H1 (cell line): ENCODE measurements at regions not wholly inside any gene's neighbourhood (a gene's known extent, or its start where the extent isn't known, plus 50 kb on each side); places are given as distances from the start of the nearest gene placed in this dataset.

Experiments
- CTCF ChIA-PET: fragments of 300-600 bp; sonication (Branson Sonifier 250); formaldehyde crosslinking; loops from one replicate; lab custom pipeline; 2021; ENCODE audit not compliant: partially characterized antibody; lab: Charles Lee
- POLR2A ChIA-PET: fragments of 300-600 bp; sonication (Branson Sonifier 250); formaldehyde crosslinking; loops from one replicate; lab custom pipeline; 2021; ENCODE audit warnings: inconsistent platforms; ENCODE audit not compliant: partially characterized antibody; lab: Charles Lee
- DNase-seq, 2 experiments: peaks; one replicate each; pipeline versions ENCODE4 v3.0.0 to v3.0.0-alpha.2; 2010 to 2022; ENCODE audit warnings: low spot score in 2 of 2, low read depth in 1 of 2, mixed read lengths in 1 of 2
- FAIRE-seq: peaks from 2 replicates; lab custom pipeline; 2011; peaks lifted over from hg19 to GRCh38; lab: Jason Lieb, UNC
- H2AFZ ChIP-seq: 2 replicates; pipeline ENCODE4 v1.8.1; 2012; ENCODE audit warnings: low read length, inconsistent platforms
- H2AK5ac ChIP-seq: 2 replicates; pipeline ENCODE4 v1.6.1; 2013; ENCODE audit warnings: low read depth, low read length
- H2BK120ac ChIP-seq: replicated peaks from 2 replicates; pipeline ENCODE3; 2013; ENCODE audit warnings: low read depth, low read length, inconsistent platforms
- H2BK12ac ChIP-seq: 2 replicates; pipeline ENCODE4 v1.6.1; 2013; ENCODE audit warnings: low read depth, low read length
- H2BK15ac ChIP-seq: 2 replicates; pipeline ENCODE4 v1.6.1; 2013; ENCODE audit warnings: low read length
- H2BK20ac ChIP-seq: 2 replicates; pipeline ENCODE4 v1.6.1; 2013; ENCODE audit warnings: low read length
- H2BK5ac ChIP-seq: 2 replicates; pipeline ENCODE4 v1.6.1; 2013; ENCODE audit warnings: low read depth, low read length
- H3K14ac ChIP-seq: 2 replicates; pipeline ENCODE4 v1.6.1; 2013; ENCODE audit warnings: inconsistent platforms; ENCODE audit not compliant: insufficient read length
- H3K18ac ChIP-seq: 2 replicates; pipeline ENCODE4 v1.6.1; 2013; ENCODE audit warnings: low read length; ENCODE audit errors: extremely low read depth
- H3K23ac ChIP-seq: 2 replicates; pipeline ENCODE4 v1.6.1; 2013; ENCODE audit warnings: inconsistent platforms; ENCODE audit not compliant: insufficient read length
- H3K23me2 ChIP-seq: 2 replicates; pipeline ENCODE4 v1.6.1; 2013; ENCODE audit warnings: low read depth, low read length
- H3K27ac ChIP-seq: 2 replicates; pipeline ENCODE4 v1.6.1; 2011; ENCODE audit warnings: low read depth, low read length, inconsistent platforms
- H3K27me3 ChIP-seq, 4 experiments: replicated peaks in 1 of 4; 1 replicate in 1 of 4; 2 replicates in 3 of 4; pipeline versions ENCODE4 v1.6.1 to v1.8.1; 2011 to 2013; ENCODE audit warnings: low read length in 3 of 4, mild to moderate bottlenecking in 3 of 4, inconsistent platforms in 2 of 4, mixed read lengths in 2 of 4, moderate library complexity in 1 of 4; ENCODE audit not compliant: control insufficient read depth in 3 of 4, insufficient read depth in 3 of 4; ENCODE audit errors: extremely low read depth in 1 of 4
- H3K36me3 ChIP-seq, 4 experiments: 2 replicates each; pipeline versions ENCODE4 v1.6.1 to v1.8.1; 2011 to 2013; ENCODE audit warnings: mild to moderate bottlenecking in 4 of 4, low read length in 3 of 4, moderate library complexity in 2 of 4, control low read depth in 1 of 4, inconsistent platforms in 1 of 4; ENCODE audit not compliant: insufficient read depth in 4 of 4, control insufficient read depth in 2 of 4
- H3K4ac ChIP-seq: replicated peaks from 2 replicates; pipeline ENCODE3; 2013; ENCODE audit warnings: low read length, low read depth, mixed read lengths, inconsistent platforms; ENCODE audit not compliant: insufficient read length
- H3K4me1 ChIP-seq, 4 experiments: replicated peaks in 1 of 4; 1 replicate in 1 of 4; 2 replicates in 3 of 4; pipeline versions ENCODE4 v1.6.1 to v1.8.1; 2011 to 2013; ENCODE audit warnings: low read length in 3 of 4, inconsistent platforms in 2 of 4, mixed read lengths in 1 of 4; ENCODE audit not compliant: insufficient read depth in 4 of 4, control insufficient read depth in 3 of 4
- H3K4me2 ChIP-seq, 2 experiments: 2 replicates each; pipeline versions ENCODE4 v1.6.1 to v1.8.1; 2011 to 2013; ENCODE audit warnings: low read depth in 2 of 2, low read length in 2 of 2, control low read depth in 1 of 2, inconsistent platforms in 1 of 2, mild to moderate bottlenecking in 1 of 2; ENCODE audit not compliant: insufficient read depth in 1 of 2
- H3K4me3 ChIP-seq, 4 experiments: fragments of 200-600, 300-600 bp in 1 of 4; sonication (generic), shearing (Covaris generic), sonication (Bioruptor Twin) in 1 of 4; 2 replicates each; pipeline versions ENCODE4 v1.5.1 to v1.8.1; 2011 to 2016; ENCODE audit warnings: low read length in 4 of 4, low read depth in 3 of 4, control low read depth in 2 of 4, inconsistent platforms in 2 of 4, mild to moderate bottlenecking in 2 of 4, mixed read lengths in 1 of 4, moderate library complexity in 1 of 4; ENCODE audit not compliant: insufficient read depth in 2 of 4; ENCODE audit errors: extremely low read depth in 1 of 4
- H3K56ac ChIP-seq: replicated peaks from 2 replicates; pipeline ENCODE3; 2013; ENCODE audit warnings: low read depth, mild to moderate bottlenecking, mixed read lengths, low read length, inconsistent platforms; ENCODE audit not compliant: insufficient read length
- H3K79me1 ChIP-seq: 2 replicates; pipeline ENCODE4 v1.6.1; 2013; ENCODE audit warnings: low read depth, low read length, control low read depth
- H3K79me2 ChIP-seq, 2 experiments: 2 replicates each; pipeline versions ENCODE4 v1.6.1 to v1.8.1; 2012 to 2013; ENCODE audit warnings: low read length in 2 of 2, mild to moderate bottlenecking in 2 of 2, inconsistent platforms in 1 of 2; ENCODE audit not compliant: insufficient read depth in 2 of 2, control insufficient read depth in 1 of 2
- H3K9ac ChIP-seq, 4 experiments: replicated peaks in 1 of 4; 1 replicate in 1 of 4; 2 replicates in 3 of 4; pipeline versions ENCODE4 v1.6.1 to v1.8.1; 2011 to 2013; ENCODE audit warnings: low read depth in 3 of 4, low read length in 3 of 4, control low read depth in 2 of 4, mild to moderate bottlenecking in 2 of 4, moderate library complexity in 2 of 4, inconsistent platforms in 1 of 4; ENCODE audit errors: extremely low read depth in 1 of 4
- H3K9me3 ChIP-seq, 2 experiments: 2 replicates each; pipeline versions ENCODE4 v1.6.1 to v1.8.1; 2012 to 2013; ENCODE audit warnings: mild to moderate bottlenecking in 2 of 2, moderate library complexity in 2 of 2, control low read depth in 1 of 2, inconsistent platforms in 1 of 2, low read depth in 1 of 2, low read length in 1 of 2, mixed read lengths in 1 of 2; ENCODE audit not compliant: insufficient read depth in 2 of 2
- H4K20me1 ChIP-seq, 2 experiments: replicated peaks in 1 of 2; 2 replicates each; pipeline versions ENCODE3 to v1.8.1; 2011 to 2013; ENCODE audit warnings: inconsistent platforms in 2 of 2, low read length in 2 of 2, mild to moderate bottlenecking in 1 of 2; ENCODE audit not compliant: insufficient read depth in 2 of 2, control insufficient read depth in 1 of 2
- H4K5ac ChIP-seq: 2 replicates; pipeline ENCODE4 v1.6.1; 2013; ENCODE audit warnings: low read length, low read depth, mixed read lengths, inconsistent platforms; ENCODE audit not compliant: insufficient read length
- H4K8ac ChIP-seq: 2 replicates; pipeline ENCODE4 v1.8.0; 2013; ENCODE audit warnings: mild to moderate bottlenecking, moderate library complexity, low read length, inconsistent platforms; ENCODE audit not compliant: insufficient read depth; ENCODE audit errors: extremely low read depth
- H4K91ac ChIP-seq: replicated peaks from 2 replicates; pipeline ENCODE3; 2013; ENCODE audit warnings: low read length, mixed read lengths, inconsistent platforms; ENCODE audit not compliant: insufficient read length
- ATF3 ChIP-seq: IDR thresholded peaks from 2 replicates; pipeline ENCODE4 v1.6.1; 2011; ENCODE audit warnings: low read depth, mild to moderate bottlenecking, low read length; ENCODE audit not compliant: insufficient read depth
- BCL11A ChIP-seq, 2 experiments: IDR thresholded peaks; one replicate each; pipeline ENCODE4 v1.6.1; 2011; ENCODE audit warnings: low read depth in 2 of 2, low read length in 2 of 2, mild to moderate bottlenecking in 2 of 2
- CEBPB ChIP-seq: IDR thresholded peaks from 2 replicates; pipeline ENCODE4 v1.6.1; 2012; ENCODE audit warnings: low read depth, low read length
- CREB1 ChIP-seq: IDR thresholded peaks from 2 replicates; pipeline ENCODE4 v1.6.1; 2012; ENCODE audit warnings: inconsistent platforms
- CTCF ChIP-seq, 3 experiments: IDR thresholded peaks; 1 replicate in 2 of 3; 2 replicates in 1 of 3; pipeline versions ENCODE4 v1.5.1 to v1.6.1; 2011; ENCODE audit warnings: low read length in 3 of 3, mild to moderate bottlenecking in 3 of 3, inconsistent platforms in 2 of 3, low read depth in 1 of 3, moderate library complexity in 1 of 3; ENCODE audit not compliant: insufficient read depth in 1 of 3; ENCODE audit errors: control extremely low read depth in 1 of 3
- EP300 ChIP-seq, 2 experiments: IDR thresholded peaks; 1 replicate in 1 of 2; 2 replicates in 1 of 2; pipeline ENCODE4 v1.6.1; 2011 to 2012; ENCODE audit warnings: low read depth in 2 of 2, low read length in 2 of 2, mild to moderate bottlenecking in 2 of 2, borderline replicate concordance in 1 of 2, inconsistent platforms in 1 of 2, moderate library complexity in 1 of 2
- KDM5A ChIP-seq: fragments of 200-600 bp; IDR thresholded peaks from 2 replicates; pipeline ENCODE4 v1.7.1; 2012; ENCODE audit warnings: mild to moderate bottlenecking, low read length, inconsistent platforms, mixed read lengths
- POLR2AphosphoS5 ChIP-seq: IDR thresholded peaks from 2 replicates; pipeline ENCODE4 v1.6.1; 2011; ENCODE audit warnings: low read depth, low read length
- POU5F1 ChIP-seq: IDR thresholded peaks from 2 replicates; pipeline ENCODE4 v1.6.1; 2011; ENCODE audit warnings: low read depth, mild to moderate bottlenecking, low read length, moderate library complexity
- RXRA ChIP-seq: IDR thresholded peaks from 2 replicates; pipeline ENCODE4 v1.6.1; 2011; ENCODE audit warnings: low read depth, mild to moderate bottlenecking, low read length, moderate library complexity; ENCODE audit not compliant: insufficient read depth
- SP1 ChIP-seq: IDR thresholded peaks from 2 replicates; pipeline ENCODE4 v1.6.1; 2011; ENCODE audit warnings: low read depth, low read length
- SRF ChIP-seq: IDR thresholded peaks from 2 replicates; pipeline ENCODE4 v1.6.1; 2011; ENCODE audit warnings: mild to moderate bottlenecking, low read depth, low read length, moderate library complexity
- TAF7 ChIP-seq: optimal IDR thresholded peaks from 2 replicates; pipeline ENCODE3; 2011; ENCODE audit warnings: low read depth, mild to moderate bottlenecking, inconsistent platforms, low read length, moderate library complexity, borderline replicate concordance
- WGBS, 2 experiments: shearing (Covaris generic) in 1 of 2; methylation state at CpG; one replicate each; pipeline versions ENCODE4 v1.1.6 to v1.1.7; 2013 to 2015; ENCODE audit warnings: low lambda C conversion rate in 2 of 2, mixed read lengths in 2 of 2, inconsistent platforms in 1 of 2, low coverage in 1 of 2, missing lambda C conversion rate in 1 of 2; ENCODE audit not compliant: insufficient replicate concordance in 2 of 2, insufficient coverage in 1 of 2, insufficient read length in 1 of 2; ENCODE audit errors: extremely low coverage in 1 of 2, missing lambda C conversion rate in 1 of 2; 5-methylcytosine and 5-hydroxymethylcytosine counted together

GRCh38 chr12:19627719-19628118 lies 188.4 kb downstream of the AEBP2 start:
- Histone ChIP-seq H3K23ac (no peak overlapping the region), H3K4ac (no peak overlapping the region), H3K18ac (no peak overlapping the region), H2AK5ac (no peak overlapping the region), H2BK20ac (no peak overlapping the region), H3K4me2 (no peak overlapping the region), H3K4me3 (no peak overlapping the region), H2BK120ac (no peak overlapping the region), H3K23me2 (no peaks in the 10 kb centered on the region), H4K5ac (no peak overlapping the region), H3K4me1 (no peaks in the 10 kb centered on the region), H3K9me3 (no peaks in the 10 kb centered on the region), H3K9ac (no peak overlapping the region), H3K79me1 (no peaks in the 10 kb centered on the region), H2AFZ (no peak overlapping the region), H3K36me3 (no peaks in the 10 kb centered on the region), H3K27me3 (no peaks in the 10 kb centered on the region), H2BK12ac (no peak overlapping the region), H2BK15ac (no peak overlapping the region), H3K79me2 (no peaks in the 10 kb centered on the region), H3K14ac (no peak overlapping the region), H3K27ac (no peak overlapping the region), H4K8ac (no peak overlapping the region), H4K20me1 (no peaks in the 10 kb centered on the region), H3K56ac (no peak overlapping the region), H4K91ac (no peak overlapping the region), H2BK5ac (no peak overlapping the region)
- CTCF ChIA-PET: interaction anchor here (1.5 kb wide), 1 partner anchor 16 kb away, joined by 5 read pairs; no protein-coding TSS in a partner anchor
- FAIRE-seq (no peak), DNase-seq (no peak)
- WGBS, 2 experiments: 82% methylated on average over 2 of the region's 2 CpGs; no CpG with 5 or more reads in 1 of the 2 experiments
- POLR2A ChIA-PET: no interaction called here
- no peak for TF ChIP-seq TAF7
- no peak for TF ChIP-seq RXRA
- TF ChIP-seq EP300 (IDR thresholded peaks at IDR 0.05; ENCODE audit: borderline replicate concordance in 1 of 2, low read depth in 2 of 2, low read length in 2 of 2): no peak
- no peak for TF ChIP-seq CREB1
- no peak for TF ChIP-seq POU5F1
- TF ChIP-seq CTCF (IDR thresholded peaks at IDR 0.05; ENCODE audit: control extremely low read depth in 1 of 3, insufficient read depth in 1 of 3, low read depth in 1 of 3, low read length in 3 of 3): no peak
- no peak for TF ChIP-seq CEBPB
- TF ChIP-seq BCL11A (IDR thresholded peaks at IDR 0.05; ENCODE audit: low read depth in 2 of 2, low read length in 2 of 2): no peak
- TF ChIP-seq POLR2AphosphoS5: no peak
- no peak for TF ChIP-seq SRF
- no peak for TF ChIP-seq SP1
- no peak for TF ChIP-seq KDM5A
- no peak for TF ChIP-seq ATF3
